ENCODE measurements at regions not wholly inside any gene's neighbourhood (a gene's known extent, or its start where the extent isn't known, plus 50 kb on each side); places are given as distances from the start of the nearest gene placed in this dataset.

GRCh38 chr13:66071029-66071428, 1159.1 kb downstream of the PCDH9 start:
- FAIRE-seq (no peak), DNase-seq (ENCODE audit: low read depth, low spot score) (no peak)
- POLR2A ChIA-PET: no interaction called here
- Histone ChIP-seq H3K9ac (replicated peaks; ENCODE audit: extremely low read depth, insufficient read depth, low read length) (no peak overlapping the region), H3K4me1 (ENCODE audit: control insufficient read depth, extremely low read depth, insufficient read depth, low read length) (no peaks in the 10 kb centered on the region), H3K27me3 (ENCODE audit: control insufficient read depth in 2 of 2, insufficient read depth in 2 of 2, low read length in 2 of 2) (no peaks in the 10 kb centered on the region), H3K4me2 (ENCODE audit: insufficient read depth, low read length) (no peak overlapping the region), H2AFZ (ENCODE audit: low read depth, low read length) (no peak overlapping the region), H3K79me2 (ENCODE audit: control insufficient read depth, insufficient read depth, low read length) (no peaks in the 10 kb centered on the region), H3K9me1 (replicated peaks; ENCODE audit: control insufficient read depth, extremely low read depth, insufficient read depth, low read length) (no peaks in the 10 kb centered on the region), H3K36me3 (ENCODE audit: control insufficient read depth in 2 of 2, extremely low read depth in 1 of 2, insufficient read depth in 2 of 2, low read length in 2 of 2) (no peaks in the 10 kb centered on the region), H4K20me1 (replicated peaks; ENCODE audit: control insufficient read depth, extremely low read depth, insufficient read depth, low read length) (no peaks in the 10 kb centered on the region), H3K4me3 (replicated peaks in 1 of 3; ENCODE audit: insufficient read depth in 1 of 3, low read depth in 1 of 3, low read length in 3 of 3) (no peak overlapping the region), H3K9me3 (replicated peaks; ENCODE audit: control insufficient read depth, insufficient read depth, low read length) (no peaks in the 10 kb centered on the region), H3K27ac (ENCODE audit: insufficient read depth, low read depth, low read length) (no peak overlapping the region)
- BruUV-seq (replicated peaks): no TSS peak
- dilution Hi-C loops (cut with MboI; ENCODE audit: extremely low pct_ligation_motif_present, low sequenced_read_pairs) (no loop called here), intact Hi-C loops (cut with micrococcal nuclease) (no loop called here)
- CTCF ChIA-PET: interaction anchor here (1.3 kb wide), 1 partner anchor 9 kb away, joined by 5 read pairs; no protein-coding TSS in a partner anchor
- TF ChIP-seq JUN (IDR thresholded peaks at IDR 0.05; ENCODE audit: borderline replicate concordance, insufficient read depth, insufficient read length, low read depth): no peak
- no peak for TF ChIP-seq MAX (IDR thresholded peaks at IDR 0.05; ENCODE audit: insufficient read depth, insufficient read length)
- TF ChIP-seq CTCF (IDR thresholded peaks at IDR 0.05; ENCODE audit: extremely low read depth in 1 of 2, insufficient read depth in 1 of 2, low read depth in 1 of 2, low read length in 2 of 2): no peak
- TF ChIP-seq POLR2A (IDR thresholded peaks at IDR 0.05; ENCODE audit: low read depth, low read length): no peak
- TF ChIP-seq GATA2 (IDR thresholded peaks at IDR 0.05; ENCODE audit: insufficient read depth, insufficient read length, low read depth, low read length): no peak
- no peak for TF ChIP-seq EZH2 (IDR thresholded peaks at IDR 0.05; ENCODE audit: borderline replicate concordance, low read depth, low read length, severe bottlenecking)
- TF ChIP-seq MYC (IDR thresholded peaks at IDR 0.05; ENCODE audit: low read depth, low read length): no peak
- TF ChIP-seq FOS (IDR thresholded peaks at IDR 0.05; ENCODE audit: borderline replicate concordance, insufficient read depth, low read length): no peak
- TF ChIP-seq POLR2AphosphoS5 (IDR thresholded peaks at IDR 0.05; ENCODE audit: insufficient read depth, low read depth, low read length): no peak

All from endothelial cell of umbilical vein (primary cell).